ENCODE measurements at regions not wholly inside any gene's neighbourhood (a gene's known extent, or its start where the extent isn't known, plus 50 kb on each side); places are given as distances from the start of the nearest gene placed in this dataset.

DNA sequence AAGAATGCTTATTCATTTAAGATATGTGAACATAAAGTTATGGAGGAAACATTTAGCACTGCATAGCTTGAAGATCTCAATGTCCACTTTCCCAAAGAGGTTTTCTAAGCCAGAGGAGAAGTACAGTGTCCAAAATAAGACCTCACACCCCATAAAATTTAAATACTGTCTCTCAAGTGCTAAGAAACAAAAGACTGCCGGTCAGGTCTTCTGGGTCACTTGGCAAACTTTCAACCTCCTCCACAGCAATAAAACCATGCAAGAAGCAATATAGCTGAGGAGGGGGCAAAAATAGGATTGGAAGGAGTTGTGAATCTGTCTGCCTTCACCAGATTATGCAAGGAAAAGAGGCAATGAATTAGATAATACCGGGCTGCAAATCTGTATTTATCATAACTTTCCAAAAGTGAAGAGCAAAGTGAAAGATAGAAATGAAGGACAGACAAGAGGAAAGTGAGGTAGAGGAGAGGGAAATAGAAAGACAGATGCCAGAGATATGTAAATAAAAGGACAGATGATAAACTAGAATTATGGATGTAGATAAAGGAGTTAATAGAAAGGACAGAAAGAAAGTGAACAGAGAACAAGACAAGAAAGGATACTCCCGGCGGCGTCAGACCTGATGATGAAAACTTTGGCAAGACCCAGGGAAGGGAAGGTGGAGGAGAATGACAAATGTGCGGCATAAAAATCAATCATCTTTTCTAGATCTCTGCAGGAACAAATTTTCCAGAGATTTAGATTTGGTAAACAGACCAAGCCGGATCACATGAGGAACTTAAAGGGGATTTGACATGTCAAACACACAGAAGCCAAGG lies 152.7 kb upstream of the FAM241A start:
- TF ChIP-seq POLR2AphosphoS5 (IDR thresholded peaks at IDR 0.05; ENCODE audit: low read depth, low read length) (no peak), POLR2A (IDR thresholded peaks at IDR 0.05; ENCODE audit: low read depth, low read length) (no peak), TAF1 (IDR thresholded peaks at IDR 0.05; ENCODE audit: low read depth, low read length) (no peak)
